ENCODE measurements at regions not wholly inside any gene's neighbourhood (a gene's known extent, or its start where the extent isn't known, plus 50 kb on each side); places are given as distances from the start of the nearest gene placed in this dataset.
A peak's percentile ranks its signal among the peaks of the same experiment; 100 is the strongest.

DNA sequence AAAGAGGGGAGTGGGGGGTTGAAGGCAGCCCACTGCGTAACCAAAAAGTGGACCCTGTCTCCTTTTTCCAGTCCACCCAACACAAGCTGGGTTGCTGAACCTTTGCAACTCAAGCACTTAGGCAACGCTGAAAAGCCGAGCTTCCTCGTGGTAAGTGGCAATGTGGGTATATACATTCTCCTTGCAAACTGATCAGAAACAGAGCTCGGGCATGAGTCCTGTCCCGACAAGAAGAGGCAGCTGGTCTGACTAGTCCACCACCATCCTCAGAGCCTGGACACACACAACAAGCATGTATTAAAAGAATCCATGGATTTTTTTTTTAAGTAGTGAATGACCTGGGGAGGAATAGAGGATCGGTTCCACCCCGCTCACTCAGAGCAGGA is 240.6 kb upstream of the ZNF507 start:
- H3K9ac ChIP-seq (ENCODE audit: insufficient read depth in 1 of 2, low read length in 2 of 2) = no peak overlapping the region
- no peaks in the 10 kb centered on the region for H3K36me3 ChIP-seq (ENCODE audit: control insufficient read depth in 4 of 4, insufficient read depth in 4 of 4, low read length in 4 of 4)
- DNase-seq (peak in 2 of 3 donors; percentile 11 to 26), ATAC-seq (ENCODE audit: insufficient read depth, low FRiP score) (no peak)
- TF ChIP-seq, protein P1, sequence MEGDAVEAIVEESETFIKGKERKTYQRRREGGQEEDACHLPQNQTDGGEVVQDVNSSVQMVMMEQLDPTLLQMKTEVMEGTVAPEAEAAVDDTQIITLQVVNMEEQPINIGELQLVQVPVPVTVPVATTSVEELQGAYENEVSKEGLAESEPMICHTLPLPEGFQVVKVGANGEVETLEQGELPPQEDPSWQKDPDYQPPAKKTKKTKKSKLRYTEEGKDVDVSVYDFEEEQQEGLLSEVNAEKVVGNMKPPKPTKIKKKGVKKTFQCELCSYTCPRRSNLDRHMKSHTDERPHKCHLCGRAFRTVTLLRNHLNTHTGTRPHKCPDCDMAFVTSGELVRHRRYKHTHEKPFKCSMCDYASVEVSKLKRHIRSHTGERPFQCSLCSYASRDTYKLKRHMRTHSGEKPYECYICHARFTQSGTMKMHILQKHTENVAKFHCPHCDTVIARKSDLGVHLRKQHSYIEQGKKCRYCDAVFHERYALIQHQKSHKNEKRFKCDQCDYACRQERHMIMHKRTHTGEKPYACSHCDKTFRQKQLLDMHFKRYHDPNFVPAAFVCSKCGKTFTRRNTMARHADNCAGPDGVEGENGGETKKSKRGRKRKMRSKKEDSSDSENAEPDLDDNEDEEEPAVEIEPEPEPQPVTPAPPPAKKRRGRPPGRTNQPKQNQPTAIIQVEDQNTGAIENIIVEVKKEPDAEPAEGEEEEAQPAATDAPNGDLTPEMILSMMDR (IDR thresholded peaks at IDR 0.05; ENCODE audit: control extremely low read depth, extremely low read depth) = no peak
- no peaks in the 10 kb centered on the region for H3K27me3 ChIP-seq (ENCODE audit: control insufficient read depth in 3 of 3, insufficient read depth in 3 of 3, low read length in 2 of 3)
- H3K27ac ChIP-seq (ENCODE audit: low read depth in 1 of 2, low read length in 1 of 2) = no peak overlapping the region
- peaks cover 0 to 18% (median 2%) of the 10 kb centered on the region in 5 donors for H3K4me1 ChIP-seq (ENCODE audit: control insufficient read depth in 5 of 5, insufficient read depth in 5 of 5, low read length in 5 of 5)
- H3K9me3 ChIP-seq (ENCODE audit: control insufficient read depth in 4 of 4, insufficient read depth in 3 of 4, low read length in 3 of 4) = peaks cover 0 to 4% (median 0%) of the 10 kb centered on the region in 4 donors
- 52 to 69% methylated on average over 8 of the region's 8 CpGs for WGBS, 2 donors
- H3K4me3 ChIP-seq = no peak overlapping the region

DNA sequence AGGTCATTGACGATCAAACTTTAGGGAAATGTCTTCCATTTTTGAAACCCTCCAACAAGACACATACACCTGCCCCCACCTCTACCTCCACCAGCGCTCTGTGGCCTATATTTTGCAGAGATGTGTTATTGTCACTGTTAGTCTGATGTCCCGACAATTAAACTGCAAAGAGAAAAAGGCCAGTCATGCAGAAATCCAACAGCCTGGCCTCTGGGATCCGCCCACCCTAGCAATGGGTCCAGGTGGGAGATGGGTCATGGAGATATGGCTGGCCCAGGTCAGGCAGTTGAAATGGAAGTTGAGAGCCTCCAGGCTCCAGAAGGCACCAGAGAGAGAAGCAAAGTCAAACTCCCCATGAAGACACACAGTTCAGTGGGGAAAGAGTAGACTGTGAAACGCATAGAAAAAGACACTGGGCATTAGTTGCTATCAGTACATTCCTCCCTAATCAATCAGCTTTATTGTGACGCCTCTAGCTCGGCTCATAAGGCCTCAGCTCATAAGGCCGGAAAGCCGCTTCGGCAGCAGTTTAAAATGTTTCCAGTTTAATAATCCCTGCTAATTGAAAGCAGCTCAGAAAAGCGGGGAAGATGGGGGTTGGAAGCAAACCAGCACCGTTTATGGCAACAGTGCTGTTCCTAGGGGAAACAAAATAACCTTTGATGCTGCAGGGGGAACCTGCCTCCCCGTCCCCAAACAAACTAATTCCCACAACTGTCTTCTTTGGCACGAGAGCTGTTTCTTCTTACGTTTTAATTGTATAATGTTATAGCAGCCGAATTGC is 239.7 kb upstream of the ZNF507 start:
- Histone ChIP-seq H3K4me1 (ENCODE audit: control insufficient read depth in 5 of 5, insufficient read depth in 5 of 5, low read length in 5 of 5) (peaks cover 0 to 18% (median 2%) of the 10 kb centered on the region in 5 donors), H3K4me3 (no peak overlapping the region), H3K27me3 (ENCODE audit: control insufficient read depth in 3 of 3, insufficient read depth in 3 of 3, low read length in 2 of 3) (no peaks in the 10 kb centered on the region), H3K36me3 (ENCODE audit: control insufficient read depth in 4 of 4, insufficient read depth in 4 of 4, low read length in 4 of 4) (no peaks in the 10 kb centered on the region), H3K9me3 (ENCODE audit: control insufficient read depth in 4 of 4, insufficient read depth in 3 of 4, low read length in 3 of 4) (peaks cover 0 to 4% (median 0%) of the 10 kb centered on the region in 4 donors), H3K27ac (ENCODE audit: low read depth in 1 of 2, low read length in 1 of 2) (no peak overlapping the region), H3K9ac (ENCODE audit: insufficient read depth in 1 of 2, low read length in 2 of 2) (no peak overlapping the region)
- TF ChIP-seq, protein P1 (IDR thresholded peaks at IDR 0.05; ENCODE audit: control extremely low read depth, extremely low read depth) = no peak
- WGBS, 2 donors = 85 to 91% methylated on average over 16 of the region's 16 CpGs
- ATAC-seq (ENCODE audit: insufficient read depth, low FRiP score) (no peak), DNase-seq (peak in 2 of 3 donors; percentile 26 to 53)

DNA sequence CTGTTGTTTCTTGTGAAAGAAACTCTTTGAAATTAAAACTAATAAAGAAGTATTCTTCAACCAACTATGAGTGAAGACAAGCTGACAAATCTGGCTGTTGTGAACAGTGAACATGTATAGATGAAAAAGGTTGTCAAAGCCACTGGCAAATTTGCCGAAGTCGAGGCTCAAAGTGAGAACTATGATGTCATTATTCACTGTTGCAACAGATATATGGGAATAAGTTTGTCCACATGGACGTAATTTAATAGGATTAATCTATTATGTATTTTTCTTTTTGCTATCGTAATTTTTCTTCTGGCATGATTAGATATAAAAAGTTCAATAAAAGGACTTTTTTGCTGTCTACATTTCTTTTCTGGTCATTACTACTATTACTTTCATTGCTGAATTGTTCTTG is 223.2 kb upstream of the ZNF507 start:
- 87 to 94% methylated on average over 4 of the region's 4 CpGs for WGBS, 2 donors
- DNase-seq = no peak
- H3K36me3 ChIP-seq (ENCODE audit: control insufficient read depth in 4 of 4, insufficient read depth in 4 of 4, low read length in 4 of 4) = no peaks in the 10 kb centered on the region
- H3K4me3 ChIP-seq = no peak overlapping the region
- H3K27ac ChIP-seq (ENCODE audit: low read depth in 1 of 2, low read length in 1 of 2) = no peak overlapping the region
- no peak overlapping the region for H3K9ac ChIP-seq (ENCODE audit: insufficient read depth in 1 of 2, low read length in 2 of 2)
- H3K9me3 ChIP-seq (ENCODE audit: control insufficient read depth in 4 of 4, insufficient read depth in 3 of 4, low read length in 3 of 4) = peaks cover 0 to 8% (median 6%) of the 10 kb centered on the region in 4 donors
- TF ChIP-seq, protein P1 (IDR thresholded peaks at IDR 0.05; ENCODE audit: control extremely low read depth, extremely low read depth) = no peak
- no peak for ATAC-seq (ENCODE audit: insufficient read depth, low FRiP score)
- H3K4me1 ChIP-seq (ENCODE audit: control insufficient read depth in 5 of 5, insufficient read depth in 5 of 5, low read length in 5 of 5) = no peaks in the 10 kb centered on the region
- no peaks in the 10 kb centered on the region for H3K27me3 ChIP-seq (ENCODE audit: control insufficient read depth in 3 of 3, insufficient read depth in 3 of 3, low read length in 2 of 3)

Data from lung (tissue), 11 donors.